Cardiac muscle cell (in vitro differentiated cells and primary cell): ENCODE measurements at regions not wholly inside any gene's neighbourhood (a gene's known extent, or its start where the extent isn't known, plus 50 kb on each side); places are given as distances from the start of the nearest gene placed in this dataset.
"Not testable (repeated sequence)": the region's sequence is repeated elsewhere in the genome, so short reads cannot be mapped to it uniquely, and the experiment has no call there.

Experiments used
- DNase-seq, 2 donors: peaks; one replicate each; pipeline versions ENCODE4 v3.0.0 to v3.0.0-alpha.2; 2010 to 2017; ENCODE audit warnings: low read depth in 1 of 2, low spot score in 1 of 2
- H3K27ac ChIP-seq: fragments of 200-600 bp; sonication (generic); 2 replicates; pipeline ENCODE4 v1.5.1; 2016
- H3K27me3 ChIP-seq: fragments of 200-600 bp; sonication (generic); 2 replicates; pipeline ENCODE4 v1.6.0; 2016; ENCODE audit warnings: control low read depth
- H3K36me3 ChIP-seq: fragments of 200-600 bp; sonication (generic); 2 replicates; pipeline ENCODE4 v1.5.1; 2016; ENCODE audit warnings: control low read depth
- H3K4me1 ChIP-seq: fragments of 200-600 bp; sonication (generic); 2 replicates; pipeline ENCODE4 v1.8.1; 2017; ENCODE audit warnings: low read depth, mild to moderate bottlenecking, mixed run types
- H3K4me3 ChIP-seq: fragments of 200-600 bp; sonication (generic); 2 replicates; pipeline ENCODE4 v1.5.1; 2016; ENCODE audit warnings: mild to moderate bottlenecking
- H3K9me3 ChIP-seq: fragments of 200-600 bp; sonication (generic); 2 replicates; pipeline ENCODE4 v1.5.1; 2017; ENCODE audit warnings: low read depth, mild to moderate bottlenecking, control low read depth
- CTCF ChIP-seq: IDR thresholded peaks from 2 replicates; pipeline ENCODE4 v1.5.1; 2012; ENCODE audit warnings: low read depth, mild to moderate bottlenecking, low read length

GRCh38 chr2:51265539-51265938 is 233.6 kb upstream of the NRXN1 start:
- no peak overlapping the region for H3K27ac ChIP-seq
- no peak for DNase-seq
- no peaks in the 10 kb centered on the region for H3K4me1 ChIP-seq
- no peaks in the 10 kb centered on the region for H3K9me3 ChIP-seq
- TF ChIP-seq CTCF = no peak
- no peak overlapping the region for H3K4me3 ChIP-seq
- H3K36me3 ChIP-seq = no peaks in the 10 kb centered on the region
- H3K27me3 ChIP-seq = no peaks in the 10 kb centered on the region

GRCh38 chr2:51263951-51264350 is 232.0 kb upstream of the NRXN1 start:
- Histone ChIP-seq H3K9me3 (no peaks in the 10 kb centered on the region), H3K27me3 (no peaks in the 10 kb centered on the region), H3K36me3 (no peaks in the 10 kb centered on the region), H3K4me1 (no peaks in the 10 kb centered on the region), H3K4me3 (no peak overlapping the region), H3K27ac (no peak overlapping the region)
- DNase-seq = no peak
- no peak for TF ChIP-seq CTCF

- H3K36me3 ChIP-seq, H3K27ac ChIP-seq, H3K4me3 ChIP-seq, H3K4me1 ChIP-seq, H3K27me3 ChIP-seq, DNase-seq, H3K9me3 ChIP-seq: not testable (repeated sequence)
Observed at GRCh38 chr2:51263101-51263500, 231.2 kb upstream of the NRXN1 start.

- TF ChIP-seq CTCF = no peak
- Histone ChIP-seq H3K4me3 (no peak overlapping the region), H3K9me3 (no peaks in the 10 kb centered on the region), H3K27me3 (no peaks in the 10 kb centered on the region), H3K4me1 (no peaks in the 10 kb centered on the region), H3K36me3 (no peaks in the 10 kb centered on the region), H3K27ac (no peak overlapping the region)
- DNase-seq = no peak
Observed at GRCh38 chr2:51258301-51258700, 226.4 kb upstream of the NRXN1 start.

- Histone ChIP-seq H3K36me3 (no peaks in the 10 kb centered on the region), H3K4me3 (no peak overlapping the region), H3K4me1 (no peaks in the 10 kb centered on the region), H3K27me3 (no peaks in the 10 kb centered on the region), H3K27ac (no peak overlapping the region), H3K9me3 (no peaks in the 10 kb centered on the region)
- DNase-seq = no peak
- TF ChIP-seq CTCF = no peak
Observed at GRCh38 chr2:51256736-51257135, 224.8 kb upstream of the NRXN1 start.

- Histone ChIP-seq H3K4me1 (no peaks in the 10 kb centered on the region), H3K4me3 (no peak overlapping the region), H3K36me3 (no peaks in the 10 kb centered on the region), H3K27me3 (no peaks in the 10 kb centered on the region), H3K27ac (no peak overlapping the region), H3K9me3 (no peaks in the 10 kb centered on the region)
- no peak for TF ChIP-seq CTCF
- no peak for DNase-seq
Observed at GRCh38 chr2:51251356-51251755, 219.4 kb upstream of the NRXN1 start.
